HCT116 (cell line): ENCODE measurements at regions not wholly inside any gene's neighbourhood (a gene's known extent, or its start where the extent isn't known, plus 50 kb on each side); places are given as distances from the start of the nearest gene placed in this dataset.

Experiments used
- EGR1 ChIP-seq: IDR thresholded peaks from 2 replicates; pipeline ENCODE4 v1.6.1; 2012; ENCODE audit warnings: low read depth
- EZH2 ChIP-seq: fragments of 200-600 bp; sonication (generic); IDR thresholded peaks from 2 replicates; pipeline ENCODE4 v1.6.1; 2017; ENCODE audit warnings: antibody characterized with exemption, mixed run types
- JUND ChIP-seq: IDR thresholded peaks from 2 replicates; pipeline ENCODE4 v1.6.1; 2012
- POLR2A ChIP-seq: IDR thresholded peaks from 2 replicates; pipeline ENCODE4 v1.7.0; 2011; ENCODE audit warnings: borderline replicate concordance; ENCODE audit not compliant: insufficient read depth, insufficient read length; ENCODE audit errors: extremely low read depth
- POLR2AphosphoS5 ChIP-seq: IDR thresholded peaks from 2 replicates; pipeline ENCODE4 v1.6.1; 2011; ENCODE audit warnings: mild to moderate bottlenecking, low read depth, low read length, moderate library complexity
- SIN3A ChIP-seq: IDR thresholded peaks from 2 replicates; pipeline ENCODE4 v1.6.1; 2012; ENCODE audit warnings: low read depth
- SRF ChIP-seq: IDR thresholded peaks from 2 replicates; pipeline ENCODE4 v1.6.1; 2012; ENCODE audit warnings: low read depth
- TCF7L2 ChIP-seq: IDR thresholded peaks from 2 replicates; pipeline ENCODE4 v1.7.0; 2011; ENCODE audit warnings: borderline replicate concordance, inconsistent platforms; ENCODE audit not compliant: insufficient read depth, insufficient read length; ENCODE audit errors: extremely low read depth
- ZNF274 ChIP-seq: fragments of 200-500 bp; sonication (Bioruptor generic); IDR thresholded peaks from 2 replicates; pipeline ENCODE4 v1.6.1; 2014; ENCODE audit warnings: mild to moderate bottlenecking, low read depth, low read length, inconsistent platforms
- TF ChIP-seq, protein P1 (sequence below), 3 experiments: fragments of 200-600 bp in 1 of 3; sonication (generic) in 1 of 3; IDR thresholded peaks in 2 of 3; conservative IDR thresholded peaks in 1 of 3; 2 replicates each; pipeline ENCODE4 v1.5.1; 2012 to 2017; ENCODE audit warnings: low read depth in 2 of 3, low read length in 2 of 3, antibody characterized with exemption in 1 of 3, borderline replicate concordance in 1 of 3, control low read depth in 1 of 3, mild to moderate bottlenecking in 1 of 3, mixed read lengths in 1 of 3, mixed run types in 1 of 3, moderate library complexity in 1 of 3; ENCODE audit not compliant: insufficient read depth in 1 of 3
- TF ChIP-seq, protein P2 (sequence below): IDR thresholded peaks from 2 replicates; pipeline ENCODE4 v1.6.1; 2011; ENCODE audit warnings: mild to moderate bottlenecking, low read length, moderate library complexity; ENCODE audit not compliant: insufficient replicate concordance; ENCODE audit errors: extremely low read depth
- TF ChIP-seq, protein P3 (sequence below): IDR thresholded peaks from 2 replicates; pipeline ENCODE4 v1.6.1; 2012
- TF ChIP-seq, protein P4 (sequence below): IDR thresholded peaks from 2 replicates; pipeline ENCODE4 v1.6.1; 2012
- TF ChIP-seq, protein P5 (sequence below): IDR thresholded peaks from 2 replicates; pipeline ENCODE4 v1.6.1; 2012; ENCODE audit warnings: low read depth

DNA sequence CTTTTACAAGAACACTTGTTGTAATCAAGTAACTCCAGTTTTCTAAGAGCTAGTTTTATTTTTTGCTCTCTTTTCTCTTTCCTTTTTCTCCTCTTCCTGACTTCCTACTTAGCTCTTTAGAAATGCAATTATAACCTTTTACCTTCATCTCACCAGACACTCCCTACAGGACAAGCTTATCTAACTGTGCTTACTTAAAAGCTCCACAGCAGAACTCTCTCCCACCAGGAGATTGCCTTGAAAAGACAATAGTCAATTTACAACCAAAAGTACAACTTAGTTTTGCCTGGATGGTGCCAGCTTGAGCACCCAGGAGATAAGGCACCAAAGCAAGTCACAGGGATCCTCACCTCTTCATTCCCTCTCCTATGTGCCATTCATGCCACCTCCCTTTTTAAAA is 573.8 kb upstream of the LMCD1 start:
- TF ChIP-seq, protein P1, sequence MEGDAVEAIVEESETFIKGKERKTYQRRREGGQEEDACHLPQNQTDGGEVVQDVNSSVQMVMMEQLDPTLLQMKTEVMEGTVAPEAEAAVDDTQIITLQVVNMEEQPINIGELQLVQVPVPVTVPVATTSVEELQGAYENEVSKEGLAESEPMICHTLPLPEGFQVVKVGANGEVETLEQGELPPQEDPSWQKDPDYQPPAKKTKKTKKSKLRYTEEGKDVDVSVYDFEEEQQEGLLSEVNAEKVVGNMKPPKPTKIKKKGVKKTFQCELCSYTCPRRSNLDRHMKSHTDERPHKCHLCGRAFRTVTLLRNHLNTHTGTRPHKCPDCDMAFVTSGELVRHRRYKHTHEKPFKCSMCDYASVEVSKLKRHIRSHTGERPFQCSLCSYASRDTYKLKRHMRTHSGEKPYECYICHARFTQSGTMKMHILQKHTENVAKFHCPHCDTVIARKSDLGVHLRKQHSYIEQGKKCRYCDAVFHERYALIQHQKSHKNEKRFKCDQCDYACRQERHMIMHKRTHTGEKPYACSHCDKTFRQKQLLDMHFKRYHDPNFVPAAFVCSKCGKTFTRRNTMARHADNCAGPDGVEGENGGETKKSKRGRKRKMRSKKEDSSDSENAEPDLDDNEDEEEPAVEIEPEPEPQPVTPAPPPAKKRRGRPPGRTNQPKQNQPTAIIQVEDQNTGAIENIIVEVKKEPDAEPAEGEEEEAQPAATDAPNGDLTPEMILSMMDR (IDR thresholded peaks at IDR 0.05 in 2 of 3, conservative IDR thresholded peaks at IDR 0.05 in 1 of 3; ENCODE audit: borderline replicate concordance in 1 of 3, insufficient read depth in 1 of 3, low read depth in 2 of 3, low read length in 2 of 3), result no peak
- TF ChIP-seq JUND, result no peak
- TF ChIP-seq, protein P2, sequence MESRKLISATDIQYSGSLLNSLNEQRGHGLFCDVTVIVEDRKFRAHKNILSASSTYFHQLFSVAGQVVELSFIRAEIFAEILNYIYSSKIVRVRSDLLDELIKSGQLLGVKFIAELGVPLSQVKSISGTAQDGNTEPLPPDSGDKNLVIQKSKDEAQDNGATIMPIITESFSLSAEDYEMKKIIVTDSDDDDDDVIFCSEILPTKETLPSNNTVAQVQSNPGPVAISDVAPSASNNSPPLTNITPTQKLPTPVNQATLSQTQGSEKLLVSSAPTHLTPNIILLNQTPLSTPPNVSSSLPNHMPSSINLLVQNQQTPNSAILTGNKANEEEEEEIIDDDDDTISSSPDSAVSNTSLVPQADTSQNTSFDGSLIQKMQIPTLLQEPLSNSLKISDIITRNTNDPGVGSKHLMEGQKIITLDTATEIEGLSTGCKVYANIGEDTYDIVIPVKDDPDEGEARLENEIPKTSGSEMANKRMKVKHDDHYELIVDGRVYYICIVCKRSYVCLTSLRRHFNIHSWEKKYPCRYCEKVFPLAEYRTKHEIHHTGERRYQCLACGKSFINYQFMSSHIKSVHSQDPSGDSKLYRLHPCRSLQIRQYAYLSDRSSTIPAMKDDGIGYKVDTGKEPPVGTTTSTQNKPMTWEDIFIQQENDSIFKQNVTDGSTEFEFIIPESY, result no peak
- TF ChIP-seq SRF, result no peak
- no peak for TF ChIP-seq POLR2A
- no peak for TF ChIP-seq TCF7L2
- TF ChIP-seq, protein P3, sequence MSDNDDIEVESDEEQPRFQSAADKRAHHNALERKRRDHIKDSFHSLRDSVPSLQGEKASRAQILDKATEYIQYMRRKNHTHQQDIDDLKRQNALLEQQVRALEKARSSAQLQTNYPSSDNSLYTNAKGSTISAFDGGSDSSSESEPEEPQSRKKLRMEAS, result no peak
- no peak for TF ChIP-seq ZNF274
- no peak for TF ChIP-seq POLR2AphosphoS5
- TF ChIP-seq, protein P4, sequence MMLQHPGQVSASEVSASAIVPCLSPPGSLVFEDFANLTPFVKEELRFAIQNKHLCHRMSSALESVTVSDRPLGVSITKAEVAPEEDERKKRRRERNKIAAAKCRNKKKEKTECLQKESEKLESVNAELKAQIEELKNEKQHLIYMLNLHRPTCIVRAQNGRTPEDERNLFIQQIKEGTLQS, result no peak
- TF ChIP-seq, protein P5, sequence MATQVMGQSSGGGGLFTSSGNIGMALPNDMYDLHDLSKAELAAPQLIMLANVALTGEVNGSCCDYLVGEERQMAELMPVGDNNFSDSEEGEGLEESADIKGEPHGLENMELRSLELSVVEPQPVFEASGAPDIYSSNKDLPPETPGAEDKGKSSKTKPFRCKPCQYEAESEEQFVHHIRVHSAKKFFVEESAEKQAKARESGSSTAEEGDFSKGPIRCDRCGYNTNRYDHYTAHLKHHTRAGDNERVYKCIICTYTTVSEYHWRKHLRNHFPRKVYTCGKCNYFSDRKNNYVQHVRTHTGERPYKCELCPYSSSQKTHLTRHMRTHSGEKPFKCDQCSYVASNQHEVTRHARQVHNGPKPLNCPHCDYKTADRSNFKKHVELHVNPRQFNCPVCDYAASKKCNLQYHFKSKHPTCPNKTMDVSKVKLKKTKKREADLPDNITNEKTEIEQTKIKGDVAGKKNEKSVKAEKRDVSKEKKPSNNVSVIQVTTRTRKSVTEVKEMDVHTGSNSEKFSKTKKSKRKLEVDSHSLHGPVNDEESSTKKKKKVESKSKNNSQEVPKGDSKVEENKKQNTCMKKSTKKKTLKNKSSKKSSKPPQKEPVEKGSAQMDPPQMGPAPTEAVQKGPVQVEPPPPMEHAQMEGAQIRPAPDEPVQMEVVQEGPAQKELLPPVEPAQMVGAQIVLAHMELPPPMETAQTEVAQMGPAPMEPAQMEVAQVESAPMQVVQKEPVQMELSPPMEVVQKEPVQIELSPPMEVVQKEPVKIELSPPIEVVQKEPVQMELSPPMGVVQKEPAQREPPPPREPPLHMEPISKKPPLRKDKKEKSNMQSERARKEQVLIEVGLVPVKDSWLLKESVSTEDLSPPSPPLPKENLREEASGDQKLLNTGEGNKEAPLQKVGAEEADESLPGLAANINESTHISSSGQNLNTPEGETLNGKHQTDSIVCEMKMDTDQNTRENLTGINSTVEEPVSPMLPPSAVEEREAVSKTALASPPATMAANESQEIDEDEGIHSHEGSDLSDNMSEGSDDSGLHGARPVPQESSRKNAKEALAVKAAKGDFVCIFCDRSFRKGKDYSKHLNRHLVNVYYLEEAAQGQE, result no peak
- TF ChIP-seq SIN3A, result no peak
- no peak for TF ChIP-seq EZH2
- no peak for TF ChIP-seq EGR1
